ENCODE measurements at regions not wholly inside any gene's neighbourhood (a gene's known extent, or its start where the extent isn't known, plus 50 kb on each side); places are given as distances from the start of the nearest gene placed in this dataset.

DNA sequence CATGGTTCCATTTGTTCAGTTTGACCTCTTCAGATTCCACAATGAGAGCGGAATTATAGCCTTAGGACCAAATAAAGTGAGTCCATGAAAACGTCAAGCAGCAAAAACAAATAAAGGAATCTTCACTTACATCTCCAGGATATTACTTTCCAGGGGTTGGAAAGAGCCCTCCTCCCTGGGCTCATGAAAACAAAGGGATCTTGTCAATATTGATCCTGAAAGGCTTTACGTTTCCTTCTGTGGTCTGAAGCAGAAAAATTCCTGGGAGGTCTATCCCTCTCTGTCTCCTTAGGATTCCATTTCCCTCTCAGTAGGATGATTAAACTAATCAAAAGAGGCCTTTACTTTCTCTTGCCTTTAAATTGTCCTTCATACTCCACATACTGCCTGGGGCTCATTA is 293.5 kb downstream of the GPAM start:
- DNase-seq (ENCODE audit: low read depth in 2 of 2) = no peak

DNA sequence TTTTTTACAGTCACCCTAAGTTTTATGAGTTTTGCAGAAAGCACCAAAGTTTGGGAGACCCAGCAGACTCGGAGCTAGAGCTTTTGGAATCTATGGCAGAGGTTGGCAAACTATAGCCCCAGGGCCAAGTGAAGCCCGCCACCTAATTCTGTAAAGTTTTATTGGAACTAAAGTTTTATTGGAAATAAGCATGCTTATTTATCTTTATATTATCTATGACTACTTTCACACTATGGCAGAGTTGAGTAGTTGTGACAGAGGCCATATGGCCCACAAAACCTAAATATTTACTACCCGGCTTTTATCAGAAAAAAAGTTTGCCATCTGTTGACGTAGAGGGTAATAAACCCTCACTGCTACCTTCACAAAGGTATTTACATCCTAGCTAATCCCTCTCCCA is 267.6 kb downstream of the GPAM start:
- no peak for DNase-seq (ENCODE audit: low read depth in 2 of 2)

DNA sequence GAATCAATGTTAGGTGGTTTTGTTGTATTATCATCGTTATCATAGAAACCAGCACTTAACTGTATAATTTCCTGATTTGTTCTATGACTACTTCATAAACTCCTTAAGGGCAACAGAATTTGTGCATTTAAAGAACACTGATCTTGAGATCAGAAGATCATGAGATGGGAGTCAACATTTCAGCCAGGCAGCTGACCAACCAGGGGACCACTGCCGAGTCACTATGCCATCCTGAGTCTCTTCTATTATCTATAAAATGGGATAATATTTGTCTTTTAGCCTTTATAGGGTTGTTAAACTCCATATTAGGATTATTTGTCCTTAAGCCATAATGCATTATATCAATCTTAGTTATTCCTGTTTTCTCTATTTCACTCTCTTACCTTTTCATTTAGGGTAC is 261.7 kb downstream of the GPAM start:
- no peak for DNase-seq (ENCODE audit: low read depth in 2 of 2)

GRCh38 chr10:111923032-111923431 is 260.5 kb downstream of the GPAM start:
- DNase-seq (ENCODE audit: low read depth in 2 of 2) = no peak

- DNase-seq (ENCODE audit: low read depth in 2 of 2) = no peak
Observed at GRCh38 chr10:111926286-111926685, 257.3 kb downstream of the GPAM start.

DNA sequence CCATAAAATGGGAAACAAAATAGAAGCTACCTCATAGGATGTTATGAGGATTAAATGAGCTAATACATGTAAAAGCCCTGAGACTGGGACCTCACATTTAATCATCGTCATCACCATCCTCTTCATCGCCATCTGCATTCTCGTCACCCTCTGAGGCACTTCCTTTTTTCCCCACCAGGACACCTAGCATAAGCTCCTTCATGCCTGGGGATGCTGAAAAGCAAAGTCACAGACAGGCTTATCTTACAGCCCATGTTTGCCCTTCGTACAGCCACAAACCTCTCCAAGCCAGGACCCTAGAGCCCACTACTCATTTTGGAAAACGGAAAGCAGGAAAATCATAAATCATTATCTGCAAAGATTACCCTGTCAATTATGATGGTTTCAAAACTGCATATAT is 249.6 kb downstream of the GPAM start:
- no peak for DNase-seq (ENCODE audit: low read depth in 2 of 2)

- DNase-seq (ENCODE audit: low read depth in 2 of 2) = no peak
Observed at GRCh38 chr10:111934931-111935330, 248.6 kb downstream of the GPAM start.

- no peak for DNase-seq (ENCODE audit: low read depth in 2 of 2)
Observed at GRCh38 chr10:111936143-111936542, 247.4 kb downstream of the GPAM start.

GRCh38 chr10:111944331-111944730 is 239.2 kb downstream of the GPAM start:
- no peak for DNase-seq (ENCODE audit: low read depth in 2 of 2)

GRCh38 chr10:111953949-111954348 is 229.6 kb downstream of the GPAM start:
- no peak for DNase-seq (ENCODE audit: low read depth in 2 of 2)

DNA sequence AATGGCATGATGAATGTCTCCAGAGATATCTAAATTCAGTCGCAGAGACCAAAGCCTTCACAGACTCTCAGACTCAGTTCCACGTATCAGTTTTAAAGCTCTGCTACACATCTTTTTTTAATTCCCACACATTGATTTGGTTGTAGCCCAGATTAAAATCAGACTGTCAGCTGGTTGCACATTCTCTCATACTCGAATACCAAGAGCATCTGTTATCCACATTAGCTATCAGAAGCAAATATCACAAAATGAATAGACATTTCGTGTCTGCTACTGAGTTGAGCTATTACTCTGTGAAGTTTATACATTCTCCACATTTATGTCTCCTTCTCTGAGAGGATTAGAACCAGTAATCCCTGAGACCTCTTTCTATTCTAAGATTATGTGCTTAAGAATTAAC is 229.2 kb downstream of the GPAM start:
- DNase-seq (ENCODE audit: low read depth in 2 of 2) = no peak

- DNase-seq (ENCODE audit: low read depth in 2 of 2) = no peak
Observed at GRCh38 chr10:111956841-111957240, 226.7 kb downstream of the GPAM start.

GRCh38 chr10:111962951-111963350 is 220.6 kb downstream of the GPAM start:
- no peak for DNase-seq (ENCODE audit: low read depth in 2 of 2)

DNA sequence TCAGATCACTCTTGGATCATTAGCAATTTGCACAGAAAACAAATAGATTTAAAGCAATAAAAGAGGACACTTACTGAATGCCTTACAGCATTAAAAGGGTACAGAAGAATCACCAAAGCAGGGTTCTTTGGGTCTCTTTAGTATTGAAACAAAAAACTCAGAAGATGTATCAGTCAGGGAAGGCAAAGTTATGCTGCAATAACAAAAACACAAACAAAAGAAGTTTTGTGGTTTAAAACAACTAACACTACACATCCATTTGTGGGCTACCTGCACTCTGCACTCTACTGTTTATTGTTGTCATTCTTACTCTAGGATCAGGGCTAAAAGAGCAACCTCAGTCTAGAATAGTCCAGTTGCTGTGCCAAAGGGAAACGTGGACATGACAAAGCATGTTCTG is 216.4 kb downstream of the GPAM start:
- DNase-seq (ENCODE audit: low read depth in 2 of 2) = no peak

DNA sequence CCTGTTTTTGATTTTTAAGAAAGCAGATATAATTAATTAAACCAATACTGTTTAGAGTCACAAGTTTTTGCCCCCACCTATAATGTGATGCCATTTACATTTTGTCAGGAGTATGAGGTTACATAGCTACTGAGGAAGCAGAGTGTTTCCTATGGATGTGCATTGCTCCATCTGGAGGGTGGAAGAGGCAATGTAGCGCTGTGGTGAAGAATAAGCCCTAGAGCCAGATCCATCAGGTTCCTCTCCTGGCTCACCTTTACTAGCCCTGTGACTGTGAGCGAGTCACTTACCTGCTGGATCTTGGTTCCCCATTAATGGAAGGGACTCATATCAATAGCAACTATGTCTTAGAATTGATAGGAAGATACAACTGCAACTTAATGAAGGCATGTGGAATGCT is 216.0 kb downstream of the GPAM start:
- no peak for DNase-seq (ENCODE audit: low read depth in 2 of 2)

GRCh38 chr10:111968647-111969046 is 214.9 kb downstream of the GPAM start:
- DNase-seq (ENCODE audit: low read depth in 2 of 2) = no peak

- DNase-seq (ENCODE audit: low read depth in 2 of 2) = no peak
Observed at GRCh38 chr10:111970111-111970510, 213.5 kb downstream of the GPAM start.

DNA sequence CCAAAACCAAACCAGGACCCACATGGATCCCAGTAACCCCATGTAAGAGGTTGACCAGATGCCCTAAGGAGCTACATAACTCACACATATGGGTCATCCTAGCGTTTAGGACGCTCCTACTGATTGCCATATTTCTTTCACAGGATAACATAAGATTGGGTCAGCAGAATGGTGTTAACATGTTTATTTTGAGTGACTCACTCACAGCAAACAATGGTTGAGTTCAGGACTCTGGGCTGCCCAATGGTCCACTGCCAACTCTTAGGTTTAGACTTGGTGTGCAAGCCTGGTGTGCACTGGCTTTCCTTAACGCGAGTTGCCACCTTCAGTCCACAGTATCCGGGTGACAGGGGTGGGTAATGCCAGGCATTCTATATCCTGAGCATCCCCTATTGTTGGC is 211.5 kb downstream of the GPAM start:
- DNase-seq (ENCODE audit: low read depth in 2 of 2) = no peak

DNA sequence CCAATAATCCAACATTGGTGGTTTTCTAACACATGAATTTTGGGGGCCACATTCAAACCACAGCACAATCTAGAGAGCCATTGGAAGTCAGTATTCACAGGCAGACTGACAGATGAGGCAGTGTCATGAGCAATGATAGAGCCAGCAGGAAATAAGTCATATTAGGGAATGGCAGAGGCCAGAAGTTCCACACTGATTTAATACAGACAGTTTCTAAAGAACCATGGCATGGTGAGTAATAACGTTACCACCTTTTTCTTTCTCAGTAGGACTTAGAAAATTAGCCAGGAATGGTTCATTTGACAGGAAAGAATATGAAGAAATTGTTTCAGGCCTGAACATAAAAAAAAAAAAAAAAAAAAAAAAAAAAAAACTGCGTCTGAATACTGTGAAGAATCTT is 210.3 kb downstream of the GPAM start:
- DNase-seq (ENCODE audit: low read depth in 2 of 2) = no peak

DNA sequence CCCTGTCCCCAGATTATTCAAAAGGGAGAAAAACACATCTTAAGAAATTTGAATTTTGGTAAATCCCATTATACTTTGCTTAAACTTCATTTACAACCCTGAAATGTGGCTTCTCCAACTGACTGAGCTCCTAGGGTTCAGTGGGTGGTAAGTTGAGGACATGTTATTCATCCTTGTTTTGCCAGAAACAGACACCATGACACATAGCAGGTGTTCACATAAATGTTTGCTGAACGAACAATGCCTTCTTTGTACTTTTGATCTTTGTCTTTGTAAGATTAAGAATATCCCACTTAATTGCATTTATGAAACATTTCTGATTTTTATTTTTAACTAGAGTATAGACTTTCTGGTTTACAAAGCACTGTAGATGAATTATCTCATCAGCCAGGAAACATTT is 209.7 kb downstream of the GPAM start:
- no peak for DNase-seq (ENCODE audit: low read depth in 2 of 2)

GRCh38 chr10:111974325-111974724 is 209.2 kb downstream of the GPAM start:
- DNase-seq (ENCODE audit: low read depth in 2 of 2) = no peak

DNA sequence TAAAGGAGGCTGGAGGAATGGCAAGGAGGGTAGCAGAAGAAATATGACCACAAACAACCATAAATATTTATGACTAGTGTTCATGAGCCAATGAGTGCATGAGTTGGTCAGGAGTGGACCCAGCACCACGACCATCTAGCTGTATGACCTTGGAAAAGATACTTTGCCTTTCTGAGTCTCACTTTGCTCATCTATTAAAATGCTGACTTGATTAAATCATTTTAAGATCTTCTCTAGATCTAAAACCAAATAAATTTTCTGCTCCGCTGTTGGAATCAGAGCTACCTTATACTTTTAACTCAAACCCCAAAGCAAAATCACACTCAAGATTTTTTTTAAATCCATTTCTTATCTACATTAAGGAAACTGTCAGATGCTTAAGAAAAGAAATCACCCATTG is 207.0 kb downstream of the GPAM start:
- DNase-seq (ENCODE audit: low read depth in 2 of 2) = no peak

- DNase-seq (ENCODE audit: low read depth in 2 of 2) = no peak
Observed at GRCh38 chr10:111984057-111984456, 199.5 kb downstream of the GPAM start.

DNA sequence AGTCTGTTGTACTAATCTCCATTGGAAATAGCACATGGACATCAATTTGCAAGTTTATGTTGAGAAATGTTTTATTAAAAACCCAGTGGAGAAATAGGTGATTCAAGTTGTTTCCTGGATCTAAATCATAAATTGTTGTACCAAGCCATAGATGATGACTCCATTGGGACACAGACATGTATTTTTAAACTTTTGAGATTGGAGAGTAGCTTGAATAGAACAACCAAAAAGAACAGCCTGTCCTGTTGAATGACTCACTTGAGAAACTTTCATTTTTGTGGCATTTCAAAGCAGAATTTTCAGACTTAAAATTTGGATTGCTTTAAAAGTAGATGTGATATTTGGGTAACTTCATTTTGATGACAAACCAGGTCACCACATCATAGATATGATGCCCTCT is 197.5 kb downstream of the GPAM start:
- no peak for DNase-seq (ENCODE audit: low read depth in 2 of 2)

DNA sequence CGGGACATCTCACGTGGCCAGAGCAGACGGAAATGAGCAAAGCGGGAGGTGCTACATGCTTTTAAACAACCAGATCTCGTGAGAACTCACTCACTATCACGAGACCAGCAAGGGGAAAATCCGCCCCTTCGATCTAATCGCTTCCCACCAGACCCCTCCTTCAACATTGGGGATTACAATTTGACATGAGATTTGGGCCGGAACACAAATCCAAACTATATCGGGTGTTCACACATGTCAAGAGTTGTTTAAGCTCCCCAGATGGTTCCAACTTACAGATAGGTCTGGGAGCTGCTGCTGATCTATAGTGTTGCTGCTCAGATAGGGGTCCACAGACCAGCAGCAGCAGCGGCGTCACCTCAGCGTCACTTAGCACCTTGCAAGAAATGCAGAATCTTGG is 194.9 kb downstream of the GPAM start:
- DNase-seq (ENCODE audit: low read depth in 2 of 2) = no peak

Data from activated CD8-positive, alpha-beta memory T cell treated with anti-CD3 and anti-CD28 coated beads for 4 hours (primary cell).